ENCODE measurements at regions not wholly inside any gene's neighbourhood (a gene's known extent, or its start where the extent isn't known, plus 50 kb on each side); places are given as distances from the start of the nearest gene placed in this dataset.

DNA sequence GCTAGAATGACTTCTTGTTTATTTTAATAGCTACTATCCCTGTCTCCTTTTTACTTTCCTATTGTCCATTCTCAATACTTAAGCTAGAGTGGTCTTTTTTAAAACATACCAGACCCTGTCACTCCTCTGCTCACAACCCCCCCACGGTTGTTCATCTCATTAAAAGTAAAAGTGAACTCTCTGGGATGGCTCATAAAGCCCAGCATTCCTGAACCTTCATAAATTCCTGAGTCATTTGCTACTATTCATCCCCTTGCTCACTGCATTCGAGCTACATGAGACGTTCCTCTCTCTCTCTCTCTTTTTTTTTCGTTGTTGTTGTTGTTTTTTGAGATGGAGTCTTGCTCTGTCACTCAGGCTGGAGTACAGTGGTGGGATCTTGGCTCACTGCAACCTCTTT lies 148.7 kb upstream of the DSEL start:
- Histone ChIP-seq H3K27ac (ENCODE audit: low read depth in 1 of 2, low read length in 2 of 2) (no peak overlapping the region), H3K9ac (ENCODE audit: low read depth in 1 of 2, low read length in 2 of 2) (no peak overlapping the region), H3K36me3 (ENCODE audit: control insufficient read depth in 4 of 4, insufficient read depth in 3 of 4, low read depth in 1 of 4, low read length in 3 of 4) (no peaks in the 10 kb centered on the region), H3K9me3 (ENCODE audit: control insufficient read depth in 4 of 4, low read length in 3 of 4) (no peaks in the 10 kb centered on the region), H3K27me3 (ENCODE audit: control insufficient read depth in 4 of 4, insufficient read depth in 4 of 4, low read length in 3 of 4) (no peaks in the 10 kb centered on the region), H3K4me3 (ENCODE audit: low read depth in 1 of 3, low read length in 3 of 3) (no peak overlapping the region), H3K4me1 (ENCODE audit: control insufficient read depth in 4 of 4, insufficient read depth in 4 of 4, low read length in 3 of 4) (no peaks in the 10 kb centered on the region)
- no peak for DNase-seq (ENCODE audit: low spot score)
- 70% methylated on average over 4 of the region's 4 CpGs for WGBS
- TF ChIP-seq, protein P1, sequence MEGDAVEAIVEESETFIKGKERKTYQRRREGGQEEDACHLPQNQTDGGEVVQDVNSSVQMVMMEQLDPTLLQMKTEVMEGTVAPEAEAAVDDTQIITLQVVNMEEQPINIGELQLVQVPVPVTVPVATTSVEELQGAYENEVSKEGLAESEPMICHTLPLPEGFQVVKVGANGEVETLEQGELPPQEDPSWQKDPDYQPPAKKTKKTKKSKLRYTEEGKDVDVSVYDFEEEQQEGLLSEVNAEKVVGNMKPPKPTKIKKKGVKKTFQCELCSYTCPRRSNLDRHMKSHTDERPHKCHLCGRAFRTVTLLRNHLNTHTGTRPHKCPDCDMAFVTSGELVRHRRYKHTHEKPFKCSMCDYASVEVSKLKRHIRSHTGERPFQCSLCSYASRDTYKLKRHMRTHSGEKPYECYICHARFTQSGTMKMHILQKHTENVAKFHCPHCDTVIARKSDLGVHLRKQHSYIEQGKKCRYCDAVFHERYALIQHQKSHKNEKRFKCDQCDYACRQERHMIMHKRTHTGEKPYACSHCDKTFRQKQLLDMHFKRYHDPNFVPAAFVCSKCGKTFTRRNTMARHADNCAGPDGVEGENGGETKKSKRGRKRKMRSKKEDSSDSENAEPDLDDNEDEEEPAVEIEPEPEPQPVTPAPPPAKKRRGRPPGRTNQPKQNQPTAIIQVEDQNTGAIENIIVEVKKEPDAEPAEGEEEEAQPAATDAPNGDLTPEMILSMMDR (IDR thresholded peaks at IDR 0.05; ENCODE audit: low read depth, low read length, missing input control) = no peak
- TF ChIP-seq, protein P2, sequence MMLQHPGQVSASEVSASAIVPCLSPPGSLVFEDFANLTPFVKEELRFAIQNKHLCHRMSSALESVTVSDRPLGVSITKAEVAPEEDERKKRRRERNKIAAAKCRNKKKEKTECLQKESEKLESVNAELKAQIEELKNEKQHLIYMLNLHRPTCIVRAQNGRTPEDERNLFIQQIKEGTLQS (IDR thresholded peaks at IDR 0.05) = no peak
- TF ChIP-seq NR2F2 (IDR thresholded peaks at IDR 0.05) (no peak), TAF1 (conservative IDR thresholded peaks at IDR 0.05) (no peak), YY1 (IDR thresholded peaks at IDR 0.05) (no peak), SP1 (IDR thresholded peaks at IDR 0.05) (no peak), RXRA (IDR thresholded peaks at IDR 0.05) (no peak), HNF4A (conservative IDR thresholded peaks at IDR 0.05) (no peak), FOXA2 (IDR thresholded peaks at IDR 0.05) (no peak), EGR1 (IDR thresholded peaks at IDR 0.05; ENCODE audit: low read depth in 2 of 2) (no peak), RAD21 (IDR thresholded peaks at IDR 0.05) (no peak), GABPA (IDR thresholded peaks at IDR 0.05 in 1 of 2, conservative IDR thresholded peaks at IDR 0.05 in 1 of 2) (no peak), FOXA1 (IDR thresholded peaks at IDR 0.05) (no peak)
- TF ChIP-seq, protein P3, sequence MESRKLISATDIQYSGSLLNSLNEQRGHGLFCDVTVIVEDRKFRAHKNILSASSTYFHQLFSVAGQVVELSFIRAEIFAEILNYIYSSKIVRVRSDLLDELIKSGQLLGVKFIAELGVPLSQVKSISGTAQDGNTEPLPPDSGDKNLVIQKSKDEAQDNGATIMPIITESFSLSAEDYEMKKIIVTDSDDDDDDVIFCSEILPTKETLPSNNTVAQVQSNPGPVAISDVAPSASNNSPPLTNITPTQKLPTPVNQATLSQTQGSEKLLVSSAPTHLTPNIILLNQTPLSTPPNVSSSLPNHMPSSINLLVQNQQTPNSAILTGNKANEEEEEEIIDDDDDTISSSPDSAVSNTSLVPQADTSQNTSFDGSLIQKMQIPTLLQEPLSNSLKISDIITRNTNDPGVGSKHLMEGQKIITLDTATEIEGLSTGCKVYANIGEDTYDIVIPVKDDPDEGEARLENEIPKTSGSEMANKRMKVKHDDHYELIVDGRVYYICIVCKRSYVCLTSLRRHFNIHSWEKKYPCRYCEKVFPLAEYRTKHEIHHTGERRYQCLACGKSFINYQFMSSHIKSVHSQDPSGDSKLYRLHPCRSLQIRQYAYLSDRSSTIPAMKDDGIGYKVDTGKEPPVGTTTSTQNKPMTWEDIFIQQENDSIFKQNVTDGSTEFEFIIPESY (IDR thresholded peaks at IDR 0.05) = no peak
- TF ChIP-seq, protein P4, sequence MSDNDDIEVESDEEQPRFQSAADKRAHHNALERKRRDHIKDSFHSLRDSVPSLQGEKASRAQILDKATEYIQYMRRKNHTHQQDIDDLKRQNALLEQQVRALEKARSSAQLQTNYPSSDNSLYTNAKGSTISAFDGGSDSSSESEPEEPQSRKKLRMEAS (IDR thresholded peaks at IDR 0.05) = no peak
- TF ChIP-seq, protein P5, sequence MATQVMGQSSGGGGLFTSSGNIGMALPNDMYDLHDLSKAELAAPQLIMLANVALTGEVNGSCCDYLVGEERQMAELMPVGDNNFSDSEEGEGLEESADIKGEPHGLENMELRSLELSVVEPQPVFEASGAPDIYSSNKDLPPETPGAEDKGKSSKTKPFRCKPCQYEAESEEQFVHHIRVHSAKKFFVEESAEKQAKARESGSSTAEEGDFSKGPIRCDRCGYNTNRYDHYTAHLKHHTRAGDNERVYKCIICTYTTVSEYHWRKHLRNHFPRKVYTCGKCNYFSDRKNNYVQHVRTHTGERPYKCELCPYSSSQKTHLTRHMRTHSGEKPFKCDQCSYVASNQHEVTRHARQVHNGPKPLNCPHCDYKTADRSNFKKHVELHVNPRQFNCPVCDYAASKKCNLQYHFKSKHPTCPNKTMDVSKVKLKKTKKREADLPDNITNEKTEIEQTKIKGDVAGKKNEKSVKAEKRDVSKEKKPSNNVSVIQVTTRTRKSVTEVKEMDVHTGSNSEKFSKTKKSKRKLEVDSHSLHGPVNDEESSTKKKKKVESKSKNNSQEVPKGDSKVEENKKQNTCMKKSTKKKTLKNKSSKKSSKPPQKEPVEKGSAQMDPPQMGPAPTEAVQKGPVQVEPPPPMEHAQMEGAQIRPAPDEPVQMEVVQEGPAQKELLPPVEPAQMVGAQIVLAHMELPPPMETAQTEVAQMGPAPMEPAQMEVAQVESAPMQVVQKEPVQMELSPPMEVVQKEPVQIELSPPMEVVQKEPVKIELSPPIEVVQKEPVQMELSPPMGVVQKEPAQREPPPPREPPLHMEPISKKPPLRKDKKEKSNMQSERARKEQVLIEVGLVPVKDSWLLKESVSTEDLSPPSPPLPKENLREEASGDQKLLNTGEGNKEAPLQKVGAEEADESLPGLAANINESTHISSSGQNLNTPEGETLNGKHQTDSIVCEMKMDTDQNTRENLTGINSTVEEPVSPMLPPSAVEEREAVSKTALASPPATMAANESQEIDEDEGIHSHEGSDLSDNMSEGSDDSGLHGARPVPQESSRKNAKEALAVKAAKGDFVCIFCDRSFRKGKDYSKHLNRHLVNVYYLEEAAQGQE (IDR thresholded peaks at IDR 0.05) = no peak

DNA sequence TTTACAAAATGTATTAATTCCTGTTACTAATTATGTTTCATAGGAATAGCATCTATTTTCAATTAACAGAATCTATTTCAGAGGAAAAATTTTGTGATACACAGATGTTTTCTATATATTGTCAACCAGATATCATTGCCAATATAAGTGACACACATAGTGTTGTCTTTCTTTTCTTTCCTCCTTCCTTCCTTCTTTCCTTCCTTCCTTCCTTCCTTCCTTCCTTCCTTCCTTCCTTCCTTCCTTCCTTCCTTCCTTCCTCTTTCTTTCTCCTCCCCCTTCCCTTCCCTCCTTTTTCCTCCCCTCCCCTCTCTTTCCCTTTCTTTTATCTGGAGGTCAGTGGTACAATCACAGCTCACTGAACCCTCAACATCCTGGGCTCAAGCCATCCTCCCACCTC lies 146.5 kb upstream of the DSEL start:
- Histone ChIP-seq H3K9me3 (ENCODE audit: control insufficient read depth in 4 of 4, low read length in 3 of 4) (no peaks in the 10 kb centered on the region), H3K27ac (ENCODE audit: low read depth in 1 of 2, low read length in 2 of 2) (no peak overlapping the region), H3K36me3 (ENCODE audit: control insufficient read depth in 4 of 4, insufficient read depth in 3 of 4, low read depth in 1 of 4, low read length in 3 of 4) (no peaks in the 10 kb centered on the region), H3K27me3 (ENCODE audit: control insufficient read depth in 4 of 4, insufficient read depth in 4 of 4, low read length in 3 of 4) (no peaks in the 10 kb centered on the region), H3K4me1 (ENCODE audit: control insufficient read depth in 4 of 4, insufficient read depth in 4 of 4, low read length in 3 of 4) (no peaks in the 10 kb centered on the region), H3K4me3 (ENCODE audit: low read depth in 1 of 3, low read length in 3 of 3) (no peak overlapping the region), H3K9ac (ENCODE audit: low read depth in 1 of 2, low read length in 2 of 2) (no peak overlapping the region)
- DNase-seq (ENCODE audit: low spot score) = no peak
- TF ChIP-seq FOXA1 (IDR thresholded peaks at IDR 0.05) (no peak), NR2F2 (IDR thresholded peaks at IDR 0.05) (no peak), RXRA (IDR thresholded peaks at IDR 0.05) (no peak), EGR1 (IDR thresholded peaks at IDR 0.05; ENCODE audit: low read depth in 2 of 2) (no peak), SP1 (IDR thresholded peaks at IDR 0.05) (no peak), HNF4A (conservative IDR thresholded peaks at IDR 0.05) (no peak), JUND (IDR thresholded peaks at IDR 0.05) (no peak), GABPA (IDR thresholded peaks at IDR 0.05 in 1 of 2, conservative IDR thresholded peaks at IDR 0.05 in 1 of 2) (no peak), RAD21 (IDR thresholded peaks at IDR 0.05) (no peak)
- TF ChIP-seq, protein P2 (IDR thresholded peaks at IDR 0.05) = no peak
- TF ChIP-seq, protein P3 (IDR thresholded peaks at IDR 0.05) = no peak
- TF ChIP-seq, protein P4 (IDR thresholded peaks at IDR 0.05) = no peak
- TF ChIP-seq, protein P1 (IDR thresholded peaks at IDR 0.05; ENCODE audit: low read depth, low read length, missing input control) = no peak

Data from liver (tissue), 8 donors.